IgD-negative memory B cell (primary cell): ENCODE measurements at regions not wholly inside any gene's neighbourhood (a gene's known extent, or its start where the extent isn't known, plus 50 kb on each side); places are given as distances from the start of the nearest gene placed in this dataset.
A peak's percentile ranks its signal among the peaks of the same experiment; 100 is the strongest.

Experiments
- H3K27ac Mint-ChIP-seq, 3 donors: one replicate each; pipeline ENCODE4 v1.8.0; 2020 to 2022; ENCODE audit warnings: mild to moderate bottlenecking in 3 of 3, mixed read lengths in 3 of 3, moderate library complexity in 1 of 3
- H3K27me3 Mint-ChIP-seq: one replicate; pipeline ENCODE4 v1.8.0; 2021; ENCODE audit warnings: mixed read lengths
- H3K36me3 Mint-ChIP-seq: one replicate; pipeline ENCODE4 v1.8.0; 2020; ENCODE audit warnings: mild to moderate bottlenecking, mixed read lengths
- H3K4me1 Mint-ChIP-seq, 3 donors: one replicate each; pipeline ENCODE4 v1.8.0; 2020 to 2022; ENCODE audit warnings: mixed read lengths in 3 of 3, mild to moderate bottlenecking in 1 of 3
- H3K4me3 Mint-ChIP-seq, 4 donors: one replicate each; pipeline ENCODE4 v1.8.0; 2020 to 2022; ENCODE audit warnings: mild to moderate bottlenecking in 4 of 4, mixed read lengths in 4 of 4, moderate library complexity in 3 of 4
- H3K9me3 Mint-ChIP-seq, 3 donors: one replicate each; pipeline ENCODE4 v1.8.0; 2020 to 2021; ENCODE audit warnings: mixed read lengths in 3 of 3, mild to moderate bottlenecking in 1 of 3

DNA sequence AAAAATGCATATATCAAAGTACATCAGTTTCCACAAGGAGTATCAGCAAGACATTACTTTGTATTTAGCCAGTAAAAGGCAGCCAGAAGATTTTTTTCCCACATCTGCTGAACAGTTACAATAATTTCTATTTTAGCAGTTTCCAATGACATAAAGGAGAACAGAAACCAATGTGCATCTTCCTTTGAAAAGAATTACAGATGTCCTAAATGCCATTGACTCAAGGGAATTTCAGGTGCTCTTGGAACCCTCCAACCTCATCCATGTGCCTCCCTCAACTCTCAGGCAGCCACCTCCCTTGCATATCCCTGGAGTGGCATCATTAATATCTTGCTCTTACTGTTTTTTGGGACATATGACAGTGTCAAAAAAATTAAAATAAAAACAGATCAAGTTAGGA, 62.2 kb upstream of the ST8SIA1 start:
- Mint-ChIP-seq H3K4me3 (peak overlapping the region in 1 of 4 donors; percentile 19), H3K4me1 (peaks cover 1 to 6% (median 5%) of the 10 kb centered on the region in 3 donors), H3K27ac (peak overlapping the region in 1 of 3 donors; percentile 82), H3K9me3 (peaks cover 0 to 6% (median 5%) of the 10 kb centered on the region in 3 donors), H3K27me3 (peaks cover 4% of the 10 kb centered on the region), H3K36me3 (no peaks in the 10 kb centered on the region)

GRCh38 chr12:22396253-22396652, 61.7 kb upstream of the ST8SIA1 start:
- Mint-ChIP-seq H3K9me3 (peaks cover 0 to 6% (median 4%) of the 10 kb centered on the region in 3 donors), H3K27me3 (peaks cover 2% of the 10 kb centered on the region), H3K36me3 (no peaks in the 10 kb centered on the region), H3K27ac (peak overlapping the region in 1 of 3 donors; percentile 82), H3K4me3 (no peak overlapping the region), H3K4me1 (peaks cover 1 to 6% (median 5%) of the 10 kb centered on the region in 3 donors)

DNA sequence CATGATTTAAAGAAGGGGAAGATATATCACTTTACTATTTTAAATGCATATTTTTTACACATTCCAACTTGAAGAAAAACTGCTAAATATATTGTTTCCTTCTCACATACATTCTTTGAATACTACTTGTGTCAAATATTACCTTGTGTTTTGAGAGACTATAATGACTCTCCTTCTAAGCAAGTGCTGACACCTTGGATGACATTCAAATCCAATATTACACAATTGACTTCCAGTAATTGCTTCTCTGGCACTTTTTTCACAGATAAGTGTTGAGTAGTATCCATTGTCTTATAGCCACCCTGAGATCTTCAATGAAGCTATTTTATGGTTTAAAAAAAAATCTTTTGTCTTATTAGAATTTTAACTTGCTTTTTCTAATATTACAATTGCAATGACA, 61.2 kb upstream of the ST8SIA1 start:
- H3K4me3 Mint-ChIP-seq, result no peak overlapping the region
- H3K4me1 Mint-ChIP-seq, result peaks cover 1 to 6% (median 5%) of the 10 kb centered on the region in 3 donors
- peak overlapping the region in 1 of 3 donors; percentile 82 for H3K27ac Mint-ChIP-seq

More for the DNA sequence above, 61.2 kb upstream of the ST8SIA1 start:
- peaks cover 2% of the 10 kb centered on the region for H3K27me3 Mint-ChIP-seq
- H3K36me3 Mint-ChIP-seq, result no peaks in the 10 kb centered on the region
- peaks cover 0 to 6% (median 3%) of the 10 kb centered on the region in 3 donors for H3K9me3 Mint-ChIP-seq
